IMR-90 (cell line): ENCODE measurements at regions not wholly inside any gene's neighbourhood (a gene's known extent, or its start where the extent isn't known, plus 50 kb on each side); places are given as distances from the start of the nearest gene placed in this dataset.
"Not testable (repeated sequence)": the region's sequence is repeated elsewhere in the genome, so short reads cannot be mapped to it uniquely, and the experiment has no call there.

Experiments
- CTCF ChIP-seq: conservative IDR thresholded peaks from 2 replicates; pipeline ENCODE4 v1.5.1; 2012; ENCODE audit warnings: mild to moderate bottlenecking, low read depth, low read length, improper control_type of control experiment
- MAZ ChIP-seq: IDR thresholded peaks from 2 replicates; pipeline ENCODE4 v1.6.1; 2012; ENCODE audit warnings: low read depth, mild to moderate bottlenecking, low read length, improper control_type of control experiment, moderate library complexity, borderline replicate concordance
- SMC3 ChIP-seq: fragments of 150-350 bp; IDR thresholded peaks from 2 replicates; pipeline ENCODE4 v1.6.1; 2016; ENCODE audit warnings: low read depth, mild to moderate bottlenecking, antibody characterized with exemption, low read length, moderate library complexity

DNA sequence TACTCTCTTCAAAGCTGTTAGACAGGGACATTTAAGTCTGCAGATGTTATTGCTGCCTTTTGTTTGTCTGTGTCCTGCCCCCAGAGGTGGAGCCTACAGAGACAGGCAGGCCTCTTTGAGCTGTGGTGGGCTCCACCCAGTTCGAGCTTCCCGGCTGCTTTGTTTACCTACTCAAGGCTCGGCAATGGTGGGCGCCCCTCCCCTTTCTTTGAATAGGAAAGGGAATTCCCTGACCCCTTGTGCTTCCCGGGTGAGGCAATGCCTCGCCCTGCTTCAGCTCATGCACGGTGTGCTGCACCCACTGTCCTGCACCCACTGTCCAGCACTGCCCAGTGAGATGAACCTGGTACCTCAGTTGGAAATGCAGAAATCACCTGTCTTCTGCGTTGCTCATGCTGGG lies 435.8 kb upstream of the GRIN3A start:
- TF ChIP-seq MAZ, CTCF, SMC3: not testable (repeated sequence)
